Astrocyte of the spinal cord (primary cell): ENCODE measurements at regions not wholly inside any gene's neighbourhood (a gene's known extent, or its start where the extent isn't known, plus 50 kb on each side); places are given as distances from the start of the nearest gene placed in this dataset.

Source experiments
- DNase-seq: peaks from one replicate; pipeline ENCODE4 v3.0.0; 2011; ENCODE audit warnings: low read depth, low spot score
- H3K4me3 ChIP-seq: 2 replicates; pipeline ENCODE4 v1.5.1; 2011; ENCODE audit warnings: low read depth, mild to moderate bottlenecking, low read length, moderate library complexity
- in situ Hi-C: cut with HindIII; loops from 2 replicates; pipeline ENCODE4 v1.10.0; 2017; ENCODE audit warnings: low sequenced_read_pairs
- TF ChIP-seq, protein P1 (sequence below): IDR thresholded peaks from 2 replicates; pipeline ENCODE4 v1.5.1; 2012; ENCODE audit warnings: low read depth, mild to moderate bottlenecking, low read length, inconsistent platforms

- no peak overlapping the region for H3K4me3 ChIP-seq
- TF ChIP-seq, protein P1, sequence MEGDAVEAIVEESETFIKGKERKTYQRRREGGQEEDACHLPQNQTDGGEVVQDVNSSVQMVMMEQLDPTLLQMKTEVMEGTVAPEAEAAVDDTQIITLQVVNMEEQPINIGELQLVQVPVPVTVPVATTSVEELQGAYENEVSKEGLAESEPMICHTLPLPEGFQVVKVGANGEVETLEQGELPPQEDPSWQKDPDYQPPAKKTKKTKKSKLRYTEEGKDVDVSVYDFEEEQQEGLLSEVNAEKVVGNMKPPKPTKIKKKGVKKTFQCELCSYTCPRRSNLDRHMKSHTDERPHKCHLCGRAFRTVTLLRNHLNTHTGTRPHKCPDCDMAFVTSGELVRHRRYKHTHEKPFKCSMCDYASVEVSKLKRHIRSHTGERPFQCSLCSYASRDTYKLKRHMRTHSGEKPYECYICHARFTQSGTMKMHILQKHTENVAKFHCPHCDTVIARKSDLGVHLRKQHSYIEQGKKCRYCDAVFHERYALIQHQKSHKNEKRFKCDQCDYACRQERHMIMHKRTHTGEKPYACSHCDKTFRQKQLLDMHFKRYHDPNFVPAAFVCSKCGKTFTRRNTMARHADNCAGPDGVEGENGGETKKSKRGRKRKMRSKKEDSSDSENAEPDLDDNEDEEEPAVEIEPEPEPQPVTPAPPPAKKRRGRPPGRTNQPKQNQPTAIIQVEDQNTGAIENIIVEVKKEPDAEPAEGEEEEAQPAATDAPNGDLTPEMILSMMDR, result no peak
- in situ Hi-C loops, result no loop called here
- DNase-seq, result no peak
These were observed 340.8 kb downstream of the NPHP4 start for GRCh38 chr1:5651473-5651872.

- in situ Hi-C loops, result no loop called here
- H3K4me3 ChIP-seq, result no peak overlapping the region
- TF ChIP-seq, protein P1, result no peak
- no peak for DNase-seq
These were observed 341.2 kb downstream of the NPHP4 start for GRCh38 chr1:5651027-5651410.

DNA sequence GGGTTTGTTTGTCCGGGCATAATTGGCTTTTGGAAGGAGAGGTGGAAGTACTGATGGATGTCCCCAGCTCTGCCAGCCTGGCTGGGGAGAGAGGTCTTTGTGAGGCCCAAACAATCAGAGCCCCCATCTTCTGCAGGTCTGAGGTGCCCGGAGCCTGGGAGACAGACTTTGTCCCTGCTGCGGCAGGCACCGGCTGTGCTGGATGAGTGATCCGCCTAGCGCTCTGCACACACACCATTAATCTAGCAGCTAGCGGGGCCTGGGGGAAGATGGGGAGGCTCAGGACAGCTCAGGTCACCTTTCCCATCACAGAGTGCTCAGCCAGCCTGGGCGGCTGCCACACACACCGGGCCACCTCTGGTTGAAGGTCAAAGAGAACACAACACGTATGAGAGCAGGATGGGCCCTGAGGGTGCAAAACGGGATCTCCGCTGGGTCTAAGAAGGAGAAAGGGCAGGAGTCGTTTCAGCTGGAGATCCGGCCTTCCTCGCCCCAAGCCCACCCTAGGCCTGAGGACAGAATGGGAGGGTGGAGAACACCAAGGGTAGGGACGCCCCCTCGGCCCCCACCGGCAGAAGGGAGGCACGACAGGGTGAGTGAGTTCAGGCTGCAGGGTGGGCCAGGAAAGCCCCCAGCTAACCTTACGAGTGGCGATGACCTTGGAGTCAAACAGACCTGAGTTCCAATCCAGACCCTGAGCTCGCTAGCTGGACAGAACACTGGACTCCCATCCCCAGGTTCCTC lies 341.8 kb downstream of the NPHP4 start:
- TF ChIP-seq, protein P1, result no peak
- DNase-seq, result no peak
- no peak overlapping the region for H3K4me3 ChIP-seq
- in situ Hi-C loops, result no loop called here

GRCh38 chr1:5649795-5650194 lies 342.4 kb downstream of the NPHP4 start:
- in situ Hi-C loops, result no loop called here
- no peak for DNase-seq
- no peak overlapping the region for H3K4me3 ChIP-seq
- TF ChIP-seq, protein P1, result no peak

DNA sequence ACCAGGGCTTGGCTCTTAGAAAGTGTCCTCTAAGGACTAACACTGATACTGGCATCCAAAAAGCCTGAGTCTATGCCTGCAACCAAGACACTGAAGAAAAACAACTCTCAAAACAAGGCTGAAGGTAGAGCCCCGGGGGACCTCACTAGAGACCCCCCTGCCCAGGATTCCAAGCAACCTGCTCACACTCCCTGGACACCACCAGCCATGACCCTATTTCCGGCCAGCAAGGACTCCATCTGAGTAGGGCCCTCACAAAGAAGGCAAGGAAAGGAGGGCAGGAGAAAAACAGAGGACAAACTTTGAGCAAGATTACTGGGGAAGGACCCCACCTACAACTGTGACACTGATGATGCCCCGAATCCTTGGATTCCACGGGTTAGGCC lies 343.1 kb downstream of the NPHP4 start:
- H3K4me3 ChIP-seq, result no peak overlapping the region
- TF ChIP-seq, protein P1, result no peak
- DNase-seq, result no peak
- in situ Hi-C loops, result no loop called here

GRCh38 chr1:5648410-5649165 lies 343.6 kb downstream of the NPHP4 start:
- no peak for DNase-seq
- in situ Hi-C loops, result no loop called here
- no peak overlapping the region for H3K4me3 ChIP-seq

More at GRCh38 chr1:5648410-5649165, 343.6 kb downstream of the NPHP4 start:
- TF ChIP-seq, protein P1, result no peak
